H9 (cell line): ENCODE measurements at regions not wholly inside any gene's neighbourhood (a gene's known extent, or its start where the extent isn't known, plus 50 kb on each side); places are given as distances from the start of the nearest gene placed in this dataset.

Experiments used
- DNase-seq: peaks from one replicate; pipeline ENCODE4 v3.0.0-alpha.2; 2017
- H2AFZ ChIP-seq: one replicate; pipeline ENCODE4 v1.6.1; 2013; ENCODE audit warnings: mild to moderate bottlenecking, low read length, control low read depth, moderate library complexity
- H2AK5ac ChIP-seq: 2 replicates; pipeline ENCODE4 v1.6.1; 2013; ENCODE audit warnings: low read length, control low read depth, mixed read lengths; ENCODE audit not compliant: insufficient read length
- H2BK120ac ChIP-seq: one replicate; pipeline ENCODE4 v1.6.1; 2013; ENCODE audit warnings: low read depth, mild to moderate bottlenecking, low read length, control low read depth, inconsistent platforms; ENCODE audit not compliant: poor library complexity, severe bottlenecking
- H2BK12ac ChIP-seq: 2 replicates; pipeline ENCODE4 v1.6.1; 2013; ENCODE audit warnings: low read length, control low read depth, mixed read lengths, low read depth; ENCODE audit not compliant: insufficient read length
- H2BK15ac ChIP-seq: 2 replicates; pipeline ENCODE4 v1.6.1; 2013; ENCODE audit warnings: low read depth, low read length, control low read depth
- H2BK20ac ChIP-seq: one replicate; pipeline ENCODE4 v1.6.1; 2013; ENCODE audit warnings: low read depth, mild to moderate bottlenecking, low read length, control low read depth, inconsistent platforms; ENCODE audit not compliant: poor library complexity, severe bottlenecking
- H2BK5ac ChIP-seq: 2 replicates; pipeline ENCODE4 v1.6.1; 2013; ENCODE audit warnings: low read length, control low read depth, mixed read lengths; ENCODE audit not compliant: insufficient read length
- H3K14ac ChIP-seq: 2 replicates; pipeline ENCODE4 v1.6.1; 2013; ENCODE audit warnings: low read length, control low read depth; ENCODE audit not compliant: insufficient read depth
- H3K18ac ChIP-seq: 2 replicates; pipeline ENCODE4 v1.6.1; 2013; ENCODE audit warnings: low read depth, mild to moderate bottlenecking, mixed read lengths, low read length, control low read depth; ENCODE audit not compliant: insufficient read length
- H3K23ac ChIP-seq: 2 replicates; pipeline ENCODE4 v1.6.1; 2013; ENCODE audit warnings: low read length, control low read depth, mixed read lengths, low read depth; ENCODE audit not compliant: insufficient read length
- H3K23me2 ChIP-seq: 2 replicates; pipeline ENCODE4 v1.6.1; 2013; ENCODE audit warnings: low read depth, mild to moderate bottlenecking, mixed read lengths, low read length, control low read depth; ENCODE audit not compliant: insufficient read length, poor library complexity, severe bottlenecking
- H3K27ac ChIP-seq: 2 replicates; pipeline ENCODE4 v1.5.1; 2013; ENCODE audit warnings: low read length, control low read depth, mixed read lengths, low read depth; ENCODE audit not compliant: insufficient read length
- H3K27me3 ChIP-seq: 2 replicates; pipeline ENCODE4 v1.6.1; 2013; ENCODE audit warnings: low read length, control low read depth, inconsistent platforms; ENCODE audit not compliant: insufficient read depth
- H3K4ac ChIP-seq: 2 replicates; pipeline ENCODE4 v1.6.1; 2013; ENCODE audit warnings: low read depth, mild to moderate bottlenecking, control low read depth, inconsistent platforms, low read length, moderate library complexity
- H3K4me1 ChIP-seq: 2 replicates; pipeline ENCODE4 v1.6.1; 2013; ENCODE audit warnings: low read length, control low read depth, inconsistent platforms; ENCODE audit not compliant: insufficient read depth
- H3K4me2 ChIP-seq: 2 replicates; pipeline ENCODE4 v1.6.1; 2013; ENCODE audit warnings: low read length, control low read depth, mixed read lengths; ENCODE audit not compliant: insufficient read length, insufficient read depth
- H3K56ac ChIP-seq: 2 replicates; pipeline ENCODE4 v1.6.1; 2013; ENCODE audit warnings: low read depth, mild to moderate bottlenecking, mixed read lengths, low read length, control low read depth; ENCODE audit not compliant: insufficient read length
- H3K79me1 ChIP-seq: 2 replicates; pipeline ENCODE4 v1.6.1; 2013; ENCODE audit warnings: low read depth, mild to moderate bottlenecking, moderate library complexity, low read length, control low read depth, inconsistent platforms; ENCODE audit not compliant: insufficient read depth, poor library complexity, severe bottlenecking
- H3K79me2 ChIP-seq: 2 replicates; pipeline ENCODE4 v1.6.1; 2013; ENCODE audit warnings: low read length, control low read depth, inconsistent platforms; ENCODE audit not compliant: insufficient read depth
- H3K9ac ChIP-seq: 2 replicates; pipeline ENCODE4 v1.6.1; 2013; ENCODE audit warnings: low read length, control low read depth, mixed read lengths; ENCODE audit not compliant: insufficient read length; ENCODE audit errors: extremely low read depth
- H3K9me3 ChIP-seq: one replicate; pipeline ENCODE4 v1.6.1; 2013; ENCODE audit warnings: low read depth, low read length, inconsistent platforms; ENCODE audit not compliant: control insufficient read depth
- H3T11ph ChIP-seq: one replicate; pipeline ENCODE4 v1.6.1; 2013; ENCODE audit warnings: mild to moderate bottlenecking, low read length, control low read depth, inconsistent platforms
- H4K20me1 ChIP-seq: one replicate; pipeline ENCODE4 v1.6.1; 2013; ENCODE audit not compliant: control insufficient read depth, insufficient read length, insufficient read depth
- H4K5ac ChIP-seq: 2 replicates; pipeline ENCODE4 v1.6.1; 2013; ENCODE audit warnings: low read depth, mild to moderate bottlenecking, mixed read lengths, low read length, control low read depth; ENCODE audit not compliant: insufficient read length
- H4K8ac ChIP-seq: replicated peaks from 2 replicates; pipeline ENCODE4 v1.6.1; 2013; ENCODE audit warnings: low read length, control low read depth, mixed read lengths, low read depth; ENCODE audit not compliant: insufficient read length
- H4K91ac ChIP-seq: 2 replicates; pipeline ENCODE4 v1.6.1; 2013; ENCODE audit warnings: low read depth, mild to moderate bottlenecking, moderate library complexity, mixed read lengths, low read length, control low read depth; ENCODE audit not compliant: insufficient read length
- H3K27ac Mint-ChIP-seq, 3 experiments: 2 replicates in 2 of 3; 3 replicates in 1 of 3; pipeline ENCODE4 v1.8.0; 2020 to 2021; ENCODE audit warnings: mixed read lengths in 3 of 3, mild to moderate bottlenecking in 1 of 3, moderate library complexity in 1 of 3
- H3K27me3 Mint-ChIP-seq: 2 replicates; pipeline ENCODE4 v1.8.0; 2021; ENCODE audit warnings: low read depth, mild to moderate bottlenecking, moderate library complexity, mixed read lengths
- H3K36me3 Mint-ChIP-seq, 3 experiments: 2 replicates in 2 of 3; 3 replicates in 1 of 3; pipeline ENCODE4 v1.8.0; 2020 to 2021; ENCODE audit warnings: low read depth in 3 of 3, mixed read lengths in 3 of 3; ENCODE audit not compliant: insufficient read depth in 1 of 3
- H3K4me1 Mint-ChIP-seq, 2 experiments: 2 replicates each; pipeline ENCODE4 v1.8.0; 2020; ENCODE audit warnings: mixed read lengths in 2 of 2
- H3K4me3 Mint-ChIP-seq, 2 experiments: 2 replicates in 1 of 2; 3 replicates in 1 of 2; pipeline ENCODE4 v1.8.0; 2020 to 2021; ENCODE audit warnings: mild to moderate bottlenecking in 2 of 2, mixed read lengths in 2 of 2, moderate library complexity in 1 of 2
- H3K9me3 Mint-ChIP-seq, 2 experiments: 2 replicates in 1 of 2; 3 replicates in 1 of 2; pipeline ENCODE4 v1.8.0; 2020; ENCODE audit warnings: mild to moderate bottlenecking in 2 of 2, mixed read lengths in 2 of 2, moderate library complexity in 1 of 2
- CTCF ChIP-seq: fragments of 200-600 bp; sonication (generic); conservative IDR thresholded peaks from 3 replicates; pipeline ENCODE4 v1.8.0; 2021; ENCODE audit warnings: antibody characterized with exemption, mild to moderate bottlenecking
- WGBS: extraction: QIAGEN DNeasy Blood & Tissue Kit; methylation state at CpG from one replicate; pipeline ENCODE4 v1.1.7; 2013; ENCODE audit warnings: missing lambda C conversion rate, low lambda C conversion rate, mixed read lengths; ENCODE audit not compliant: insufficient read length; ENCODE audit errors: extremely low coverage; 5-methylcytosine and 5-hydroxymethylcytosine counted together

GRCh38 chr20:7695051-7695495, 245.2 kb downstream of the HAO1 start:
- Histone ChIP-seq H3K79me2 (no peaks in the 10 kb centered on the region), H3K56ac (no peak overlapping the region), H3K23ac (no peak overlapping the region), H3K9ac (no peak overlapping the region), H3K23me2 (no peaks in the 10 kb centered on the region), H2BK20ac (no peak overlapping the region), H2AK5ac (no peak overlapping the region), H4K20me1 (no peaks in the 10 kb centered on the region), H3K27ac (no peak overlapping the region), H3K4ac (no peak overlapping the region), H3K4me2 (no peak overlapping the region), H3K4me1 (no peaks in the 10 kb centered on the region), H4K91ac (no peak overlapping the region), H3K27me3 (no peaks in the 10 kb centered on the region), H2BK120ac (no peak overlapping the region), H3K79me1 (no peaks in the 10 kb centered on the region), H3K9me3 (no peaks in the 10 kb centered on the region), H4K5ac (no peak overlapping the region), H2BK15ac (no peak overlapping the region), H4K8ac (no peak overlapping the region), H2BK5ac (no peak overlapping the region), H2AFZ (no peak overlapping the region), H3K14ac (no peak overlapping the region), H3T11ph (no peak overlapping the region), H2BK12ac (no peak overlapping the region), H3K18ac (no peak overlapping the region)
- no peak for TF ChIP-seq CTCF
- no peak overlapping the region for H3K4me3 Mint-ChIP-seq
- H3K9me3 Mint-ChIP-seq, result no peaks in the 10 kb centered on the region; a peak in 1 of 5 replicates
- no peaks in the 10 kb centered on the region; the same call in 1 of the 2 replicates for H3K27me3 Mint-ChIP-seq
- no peak overlapping the region for H3K27ac Mint-ChIP-seq
- H3K36me3 Mint-ChIP-seq, result no peaks in the 10 kb centered on the region
- no peak for DNase-seq
- WGBS, result no CpG with 5 or more reads among the region's 5 CpGs
- peaks cover 0 to 2% of the 10 kb centered on the region in 2 experiments; a peak in 1 of 4 replicates for H3K4me1 Mint-ChIP-seq
